KMS-11 (cell line): ENCODE measurements at regions not wholly inside any gene's neighbourhood (a gene's known extent, or its start where the extent isn't known, plus 50 kb on each side); places are given as distances from the start of the nearest gene placed in this dataset.
A peak's percentile ranks its signal among the peaks of the same experiment; 100 is the strongest.

Experiments used
- H2AFZ ChIP-seq: fragments of 200-600 bp; sonication (generic); 2 replicates; pipeline ENCODE4 v1.6.1; 2016; ENCODE audit warnings: antibody characterized with exemption, mixed run types, low read depth
- H3K27ac ChIP-seq: fragments of 200-600 bp; sonication (generic); 2 replicates; pipeline ENCODE4 v1.6.1; 2016; ENCODE audit warnings: mild to moderate bottlenecking, mixed run types
- H3K27me3 ChIP-seq: fragments of 200-600 bp; sonication (generic); 2 replicates; pipeline ENCODE4 v1.6.1; 2017; ENCODE audit warnings: mild to moderate bottlenecking, low read depth, mixed run types, moderate library complexity; ENCODE audit not compliant: insufficient read depth
- H3K36me3 ChIP-seq: fragments of 200-600 bp; sonication (generic); 2 replicates; pipeline ENCODE4 v1.6.1; 2017; ENCODE audit warnings: mild to moderate bottlenecking, mixed run types; ENCODE audit not compliant: insufficient read depth
- H3K4me1 ChIP-seq: fragments of 200-600 bp; sonication (generic); 2 replicates; pipeline ENCODE4 v1.6.1; 2016; ENCODE audit warnings: mild to moderate bottlenecking, low read depth, mixed run types; ENCODE audit not compliant: poor library complexity, severe bottlenecking
- H3K4me2 ChIP-seq: fragments of 200-600 bp; sonication (generic); 2 replicates; pipeline ENCODE4 v1.7.0; 2016; ENCODE audit warnings: mild to moderate bottlenecking, mixed run types
- H3K4me3 ChIP-seq: fragments of 200-600 bp; sonication (generic); IDR thresholded peaks from 2 replicates; pipeline ENCODE4 v1.6.1; 2017; ENCODE audit warnings: low read depth, low read length, mixed read lengths; ENCODE audit not compliant: insufficient read depth
- H3K79me2 ChIP-seq: fragments of 200-600 bp; sonication (generic); 2 replicates; pipeline ENCODE4 v1.6.1; 2016; ENCODE audit warnings: low read depth, mixed run types; ENCODE audit not compliant: insufficient read depth
- H3K9ac ChIP-seq: fragments of 200-600 bp; sonication (generic); 2 replicates; pipeline ENCODE4 v1.6.1; 2016; ENCODE audit warnings: mild to moderate bottlenecking, mixed run types
- H4K20me1 ChIP-seq: fragments of 200-600 bp; sonication (generic); 2 replicates; pipeline ENCODE4 v1.6.1; 2016; ENCODE audit warnings: mild to moderate bottlenecking, mixed run types; ENCODE audit not compliant: insufficient read depth
- CTCF ChIP-seq: fragments of 200-600 bp; sonication (generic); conservative IDR thresholded peaks from 2 replicates; pipeline ENCODE4 v1.6.1; 2017; ENCODE audit warnings: low read depth, mild to moderate bottlenecking, antibody characterized with exemption, low read length, moderate library complexity, mixed read lengths

DNA sequence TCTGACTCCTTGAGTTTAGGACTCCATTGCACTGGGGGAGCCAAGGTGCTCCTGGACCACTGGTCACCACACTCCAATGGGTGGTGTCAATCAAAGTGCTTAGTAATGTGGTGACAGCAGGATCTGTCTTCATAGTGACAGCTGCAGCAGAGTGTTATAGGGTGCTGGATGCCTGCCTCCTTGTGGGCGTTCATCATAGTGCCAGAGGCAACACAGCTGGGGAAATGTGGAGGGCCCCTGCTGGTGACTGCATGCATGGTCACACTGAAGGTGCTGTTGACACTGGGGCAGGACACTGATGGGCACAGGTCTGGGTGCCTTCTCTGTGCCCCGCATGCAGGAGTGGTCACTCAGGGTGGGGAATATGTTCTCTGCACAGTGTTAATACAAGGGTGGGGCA is 177.5 kb upstream of the CDH8 start:
- Histone ChIP-seq H3K4me1 (no peaks in the 10 kb centered on the region), H3K27me3 (no peaks in the 10 kb centered on the region), H3K9ac (no peak overlapping the region), H3K27ac (no peak overlapping the region), H3K36me3 (no peaks in the 10 kb centered on the region), H3K79me2 (no peaks in the 10 kb centered on the region), H2AFZ (no peak overlapping the region), H4K20me1 (no peaks in the 10 kb centered on the region), H3K4me3 (no peak overlapping the region), H3K4me2 (no peak overlapping the region)
- 0 out of 2 replicates have a peak, but pooled peaks have one; percentile 26 for TF ChIP-seq CTCF

- no peaks in the 10 kb centered on the region for H3K79me2 ChIP-seq
- no peak overlapping the region for H3K9ac ChIP-seq
- no peak overlapping the region for H2AFZ ChIP-seq
- H3K4me2 ChIP-seq, result no peak overlapping the region
- H3K4me1 ChIP-seq, result no peaks in the 10 kb centered on the region
- no peaks in the 10 kb centered on the region for H3K27me3 ChIP-seq
- no peak overlapping the region for H3K4me3 ChIP-seq
- no peaks in the 10 kb centered on the region for H4K20me1 ChIP-seq
- no peaks in the 10 kb centered on the region for H3K36me3 ChIP-seq
- TF ChIP-seq CTCF, result no peak
- no peak overlapping the region for H3K27ac ChIP-seq
Observed at GRCh38 chr16:62208934-62209333, 172.7 kb upstream of the CDH8 start.

- Histone ChIP-seq H3K36me3 (no peaks in the 10 kb centered on the region), H3K79me2 (no peaks in the 10 kb centered on the region), H3K4me3 (no peak overlapping the region), H3K4me2 (no peak overlapping the region), H3K4me1 (no peaks in the 10 kb centered on the region), H4K20me1 (no peaks in the 10 kb centered on the region), H3K27me3 (no peaks in the 10 kb centered on the region), H3K27ac (no peak overlapping the region), H3K9ac (no peak overlapping the region), H2AFZ (no peak overlapping the region)
- TF ChIP-seq CTCF, result no peak
Observed at GRCh38 chr16:62205459-62205858, 169.2 kb upstream of the CDH8 start.

GRCh38 chr16:62201911-62202310 is 165.7 kb upstream of the CDH8 start:
- H2AFZ ChIP-seq, result no peak overlapping the region
- no peak overlapping the region for H3K9ac ChIP-seq
- H3K4me3 ChIP-seq, result no peak overlapping the region
- no peak for TF ChIP-seq CTCF
- H3K79me2 ChIP-seq, result no peaks in the 10 kb centered on the region
- H4K20me1 ChIP-seq, result no peaks in the 10 kb centered on the region
- no peak overlapping the region for H3K4me2 ChIP-seq
- H3K36me3 ChIP-seq, result no peaks in the 10 kb centered on the region
- H3K27me3 ChIP-seq, result no peaks in the 10 kb centered on the region
- H3K4me1 ChIP-seq, result no peaks in the 10 kb centered on the region
- no peak overlapping the region for H3K27ac ChIP-seq
